Gastroesophageal sphincter (tissue), 4 donors: ENCODE measurements at regions not wholly inside any gene's neighbourhood (a gene's known extent, or its start where the extent isn't known, plus 50 kb on each side); places are given as distances from the start of the nearest gene placed in this dataset.

Experiments used
- ATAC-seq: fragments of 150-250 bp; one replicate; pipeline ENCODE4 v1.9.1; 2016; ENCODE audit warnings: mild to moderate bottlenecking, moderate library complexity
- H3K27ac ChIP-seq, 4 donors: fragments of 200-600 bp; sonication (generic) in 3 of 4; 1 replicate in 3 of 4; 2 replicates in 1 of 4; pipeline ENCODE4 v1.5.1; 2016 to 2019
- H3K27me3 ChIP-seq: fragments of 200-600 bp; sonication (generic); one replicate; pipeline ENCODE4 v1.5.1; 2019
- H3K36me3 ChIP-seq, 2 donors: fragments of 200-600 bp; sonication (generic); one replicate each; pipeline ENCODE4 v1.5.1; 2019; ENCODE audit warnings: control low read depth in 1 of 2
- H3K4me1 ChIP-seq, 3 donors: fragments of 200-600 bp; sonication (generic); 1 replicate in 2 of 3; 2 replicates in 1 of 3; pipeline ENCODE4 v1.5.1; 2016 to 2019; ENCODE audit warnings: control low read depth in 2 of 3
- H3K4me3 ChIP-seq, 2 donors: fragments of 200-600 bp; sonication (generic); one replicate each; pipeline ENCODE4 v1.5.1; 2019; ENCODE audit warnings: mild to moderate bottlenecking in 1 of 2, moderate library complexity in 1 of 2
- H3K9me3 ChIP-seq, 3 donors: fragments of 200-600 bp; sonication (generic); one replicate each; pipeline ENCODE4 v1.5.1; 2017 to 2019; ENCODE audit warnings: control low read depth in 2 of 3
- EP300 ChIP-seq: sonication (generic); formaldehyde crosslinking; IDR thresholded peaks from one replicate; pipeline ENCODE4 v1.6.1; 2017; ENCODE audit warnings: antibody characterized with exemption, mild to moderate bottlenecking
- POLR2A ChIP-seq, 2 donors: fragments of 450-650 bp; IDR thresholded peaks; one replicate each; pipeline ENCODE4 v1.6.1; 2017; ENCODE audit warnings: antibody characterized with exemption in 2 of 2, mild to moderate bottlenecking in 2 of 2, moderate library complexity in 1 of 2
- POLR2AphosphoS5 ChIP-seq: sonication (generic); formaldehyde crosslinking; IDR thresholded peaks from one replicate; pipeline ENCODE4 v1.6.1; 2017; ENCODE audit warnings: antibody characterized with exemption
- WGBS, 2 donors: methylation state at CpG; one replicate each; pipeline ENCODE4 v1.1.5; 2018; ENCODE audit warnings: low coverage in 1 of 2; 5-methylcytosine and 5-hydroxymethylcytosine counted together
- TF ChIP-seq, protein P1 (sequence below), 4 experiments: fragments of 200-600 bp in 2 of 4; fragments of 450-650 bp in 2 of 4; sonication (generic) in 1 of 4; IDR thresholded peaks; one replicate each; pipeline ENCODE4 v1.5.1; 2017 to 2019; ENCODE audit warnings: antibody characterized with exemption in 4 of 4, mild to moderate bottlenecking in 2 of 4, moderate library complexity in 2 of 4

DNA sequence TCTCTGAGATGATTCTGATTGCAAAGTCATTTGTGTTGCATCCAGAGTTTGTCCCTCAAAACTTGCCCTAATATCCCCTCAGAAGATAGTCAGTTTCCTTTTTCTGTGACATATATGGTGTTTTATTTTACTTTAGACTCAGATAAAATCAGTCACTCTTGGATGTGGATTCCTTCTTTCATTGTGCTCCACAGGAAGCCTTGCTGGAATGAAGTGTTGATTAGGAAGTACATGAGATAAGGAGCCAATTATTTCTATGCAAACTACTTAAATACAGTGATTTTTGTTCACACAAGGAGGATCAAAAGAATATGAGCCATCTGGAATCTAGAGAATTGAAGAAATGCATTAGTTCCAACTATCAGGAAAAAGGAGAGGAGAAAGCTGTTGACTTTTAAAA lies 107.6 kb upstream of the RXFP2 start:
- Histone ChIP-seq H3K4me1 (no peaks in the 10 kb centered on the region), H3K4me3 (no peak overlapping the region), H3K27me3 (no peaks in the 10 kb centered on the region), H3K27ac (no peak overlapping the region), H3K9me3 (peaks cover 0 to 10% (median 0%) of the 10 kb centered on the region in 3 donors), H3K36me3 (no peaks in the 10 kb centered on the region)
- TF ChIP-seq POLR2A (IDR thresholded peaks at IDR 0.05) (no peak), POLR2AphosphoS5 (no peak), EP300 (no peak)
- TF ChIP-seq, protein P1, sequence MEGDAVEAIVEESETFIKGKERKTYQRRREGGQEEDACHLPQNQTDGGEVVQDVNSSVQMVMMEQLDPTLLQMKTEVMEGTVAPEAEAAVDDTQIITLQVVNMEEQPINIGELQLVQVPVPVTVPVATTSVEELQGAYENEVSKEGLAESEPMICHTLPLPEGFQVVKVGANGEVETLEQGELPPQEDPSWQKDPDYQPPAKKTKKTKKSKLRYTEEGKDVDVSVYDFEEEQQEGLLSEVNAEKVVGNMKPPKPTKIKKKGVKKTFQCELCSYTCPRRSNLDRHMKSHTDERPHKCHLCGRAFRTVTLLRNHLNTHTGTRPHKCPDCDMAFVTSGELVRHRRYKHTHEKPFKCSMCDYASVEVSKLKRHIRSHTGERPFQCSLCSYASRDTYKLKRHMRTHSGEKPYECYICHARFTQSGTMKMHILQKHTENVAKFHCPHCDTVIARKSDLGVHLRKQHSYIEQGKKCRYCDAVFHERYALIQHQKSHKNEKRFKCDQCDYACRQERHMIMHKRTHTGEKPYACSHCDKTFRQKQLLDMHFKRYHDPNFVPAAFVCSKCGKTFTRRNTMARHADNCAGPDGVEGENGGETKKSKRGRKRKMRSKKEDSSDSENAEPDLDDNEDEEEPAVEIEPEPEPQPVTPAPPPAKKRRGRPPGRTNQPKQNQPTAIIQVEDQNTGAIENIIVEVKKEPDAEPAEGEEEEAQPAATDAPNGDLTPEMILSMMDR (IDR thresholded peaks at IDR 0.05), result no peak
- ATAC-seq, result no peak

DNA sequence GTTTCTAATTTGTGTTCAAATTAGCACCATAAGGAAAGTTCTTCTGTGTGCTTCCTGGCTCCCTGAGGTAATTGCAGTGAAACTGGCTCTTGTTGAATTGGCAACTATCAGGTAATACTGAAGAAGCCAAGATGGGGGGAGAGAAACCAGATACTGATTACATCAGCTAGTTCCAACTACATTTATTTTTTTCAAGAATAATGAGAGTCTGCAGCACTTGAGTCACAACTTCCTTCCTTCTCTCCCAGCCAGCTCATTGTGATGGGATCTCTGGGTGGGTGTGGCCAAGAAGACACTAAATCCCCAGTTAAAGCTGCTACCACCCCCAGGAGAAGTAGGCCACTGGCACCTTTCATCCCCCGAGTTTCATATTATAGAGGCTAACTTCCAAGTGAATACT lies 100.7 kb upstream of the RXFP2 start:
- 67% methylated on average over 1 of the region's 1 CpG; no CpG with 5 or more reads in 1 of the 2 donors for WGBS, 2 donors
- ATAC-seq, result no peak
- Histone ChIP-seq H3K27ac (no peak overlapping the region), H3K36me3 (no peaks in the 10 kb centered on the region), H3K27me3 (no peaks in the 10 kb centered on the region), H3K4me1 (no peaks in the 10 kb centered on the region), H3K4me3 (no peak overlapping the region), H3K9me3 (peaks cover 0 to 15% (median 0%) of the 10 kb centered on the region in 3 donors)
- TF ChIP-seq, protein P1 (IDR thresholded peaks at IDR 0.05), result no peak
- TF ChIP-seq POLR2A (IDR thresholded peaks at IDR 0.05) (no peak), POLR2AphosphoS5 (no peak), EP300 (no peak)

DNA sequence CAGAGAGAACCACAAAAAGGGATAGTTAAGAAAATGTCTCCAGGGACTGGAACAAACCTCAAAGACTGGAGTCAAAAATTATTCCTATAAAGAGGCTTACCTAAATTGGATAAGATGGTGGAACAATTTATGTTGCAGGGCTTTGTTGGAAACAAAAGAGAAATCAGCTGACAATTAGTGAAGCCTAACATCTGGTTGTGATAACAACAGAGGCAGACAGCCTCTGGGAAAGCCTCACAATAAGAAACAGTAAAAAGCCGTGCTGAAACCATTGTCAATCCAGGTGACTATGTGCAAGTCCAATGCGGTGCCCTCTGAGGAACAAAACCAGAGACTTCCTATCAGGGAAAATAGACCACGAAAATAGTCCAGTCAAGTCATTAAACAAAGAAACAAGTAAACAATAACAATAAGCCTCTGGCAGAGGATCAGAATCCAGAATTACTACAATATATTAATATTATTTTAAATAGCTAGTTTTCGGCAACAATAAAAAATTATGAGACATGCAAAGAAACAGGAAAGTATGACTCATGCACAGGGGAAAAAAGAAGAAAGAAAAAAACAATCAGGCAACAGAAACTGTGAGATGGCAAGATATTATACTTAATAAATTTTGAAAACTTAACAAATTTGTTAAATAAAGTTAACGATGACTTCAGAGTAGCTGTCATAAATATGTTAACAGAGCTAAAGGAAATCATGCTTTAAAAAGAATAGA lies 99.7 kb upstream of the RXFP2 start:
- Histone ChIP-seq H3K36me3 (no peaks in the 10 kb centered on the region), H3K4me1 (no peaks in the 10 kb centered on the region), H3K27me3 (no peaks in the 10 kb centered on the region), H3K27ac (no peak overlapping the region), H3K9me3 (peaks cover 0 to 15% (median 0%) of the 10 kb centered on the region in 3 donors), H3K4me3 (no peak overlapping the region)
- ATAC-seq, result no peak
- WGBS, 2 donors, result 49 to 61% methylated on average over 4 to 5 of the region's 5 CpGs
- TF ChIP-seq EP300 (no peak), POLR2AphosphoS5 (no peak), POLR2A (IDR thresholded peaks at IDR 0.05) (no peak)
- TF ChIP-seq, protein P1 (IDR thresholded peaks at IDR 0.05), result no peak

- no peak for ATAC-seq
- H3K27me3 ChIP-seq, result no peaks in the 10 kb centered on the region
- H3K27ac ChIP-seq, result no peak overlapping the region
- WGBS, 2 donors, result 82 to 93% methylated on average over 3 to 4 of the region's 4 CpGs
- TF ChIP-seq, protein P1 (IDR thresholded peaks at IDR 0.05), result no peak
- TF ChIP-seq POLR2A (IDR thresholded peaks at IDR 0.05) (no peak), EP300 (no peak), POLR2AphosphoS5 (no peak)
- no peak overlapping the region for H3K4me3 ChIP-seq
- H3K4me1 ChIP-seq, result no peaks in the 10 kb centered on the region
- H3K9me3 ChIP-seq, result no peaks in the 10 kb centered on the region
- no peaks in the 10 kb centered on the region for H3K36me3 ChIP-seq
These were observed 89.6 kb upstream of the RXFP2 start for GRCh38 chr13:31649766-31650165.

DNA sequence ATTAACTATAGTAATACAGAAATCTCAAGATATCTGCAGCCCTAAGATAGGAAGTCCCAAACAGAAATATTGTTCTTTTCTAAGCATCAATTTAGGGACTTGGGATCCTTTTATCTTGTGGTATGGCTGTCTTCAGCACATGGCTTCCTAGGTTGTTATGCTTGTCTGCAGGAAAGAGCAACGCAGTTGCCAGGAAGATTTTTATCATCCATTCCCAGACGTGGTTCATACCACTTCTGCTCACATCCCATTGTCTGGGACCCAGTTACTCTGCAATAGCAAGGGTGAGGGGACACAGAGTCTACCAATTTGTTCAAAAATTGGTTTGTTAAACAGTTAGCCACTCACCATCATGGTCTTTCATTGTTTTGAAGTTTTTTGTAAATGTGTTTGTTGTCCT lies 85.6 kb upstream of the RXFP2 start:
- H3K4me1 ChIP-seq, result no peaks in the 10 kb centered on the region
- no peak overlapping the region for H3K27ac ChIP-seq
- ATAC-seq, result no peak
- no peaks in the 10 kb centered on the region for H3K9me3 ChIP-seq
- H3K27me3 ChIP-seq, result no peaks in the 10 kb centered on the region
- H3K4me3 ChIP-seq, result no peak overlapping the region
- H3K36me3 ChIP-seq, result no peaks in the 10 kb centered on the region
- no peak for TF ChIP-seq POLR2AphosphoS5
- TF ChIP-seq, protein P1 (IDR thresholded peaks at IDR 0.05), result no peak
- TF ChIP-seq POLR2A (IDR thresholded peaks at IDR 0.05), result no peak
- TF ChIP-seq EP300, result no peak
- 71 to 79% methylated on average over 2 of the region's 2 CpGs for WGBS, 2 donors
